ENCODE measurements at regions not wholly inside any gene's neighbourhood (a gene's known extent, or its start where the extent isn't known, plus 50 kb on each side); places are given as distances from the start of the nearest gene placed in this dataset.

DNA sequence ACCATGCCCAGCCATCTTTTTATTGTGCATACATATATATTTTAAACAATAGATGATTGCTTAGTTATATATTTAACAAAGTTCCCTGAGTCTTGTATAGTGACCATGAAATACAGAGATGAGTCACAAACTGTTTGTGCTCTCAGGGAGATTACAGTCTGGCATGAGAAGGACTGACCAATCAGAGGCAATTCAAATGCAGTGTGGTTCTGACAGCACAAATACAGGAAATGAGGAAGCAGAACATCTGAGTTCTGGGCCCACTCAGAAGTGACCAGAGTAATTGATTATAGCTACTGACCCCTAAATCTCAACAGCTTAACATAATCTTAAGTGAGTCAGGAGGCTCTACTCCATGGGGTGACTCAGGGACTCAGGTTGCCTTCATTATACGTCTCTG lies 534.5 kb downstream of the OMA1 start:
- TF ChIP-seq, protein P1, sequence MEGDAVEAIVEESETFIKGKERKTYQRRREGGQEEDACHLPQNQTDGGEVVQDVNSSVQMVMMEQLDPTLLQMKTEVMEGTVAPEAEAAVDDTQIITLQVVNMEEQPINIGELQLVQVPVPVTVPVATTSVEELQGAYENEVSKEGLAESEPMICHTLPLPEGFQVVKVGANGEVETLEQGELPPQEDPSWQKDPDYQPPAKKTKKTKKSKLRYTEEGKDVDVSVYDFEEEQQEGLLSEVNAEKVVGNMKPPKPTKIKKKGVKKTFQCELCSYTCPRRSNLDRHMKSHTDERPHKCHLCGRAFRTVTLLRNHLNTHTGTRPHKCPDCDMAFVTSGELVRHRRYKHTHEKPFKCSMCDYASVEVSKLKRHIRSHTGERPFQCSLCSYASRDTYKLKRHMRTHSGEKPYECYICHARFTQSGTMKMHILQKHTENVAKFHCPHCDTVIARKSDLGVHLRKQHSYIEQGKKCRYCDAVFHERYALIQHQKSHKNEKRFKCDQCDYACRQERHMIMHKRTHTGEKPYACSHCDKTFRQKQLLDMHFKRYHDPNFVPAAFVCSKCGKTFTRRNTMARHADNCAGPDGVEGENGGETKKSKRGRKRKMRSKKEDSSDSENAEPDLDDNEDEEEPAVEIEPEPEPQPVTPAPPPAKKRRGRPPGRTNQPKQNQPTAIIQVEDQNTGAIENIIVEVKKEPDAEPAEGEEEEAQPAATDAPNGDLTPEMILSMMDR (IDR thresholded peaks at IDR 0.05; ENCODE audit: low read depth, low read length) = no peak
- TF ChIP-seq EZH2phosphoT487 (IDR thresholded peaks at IDR 0.05; ENCODE audit: low read depth) = no peak
